Neural cell (in vitro differentiated cells): ENCODE measurements at regions not wholly inside any gene's neighbourhood (a gene's known extent, or its start where the extent isn't known, plus 50 kb on each side); places are given as distances from the start of the nearest gene placed in this dataset.

ENCODE experiments used
- H2AFZ ChIP-seq: fragments of 200-600, 300-800 bp; sonication (generic), shearing (Covaris generic); 2 replicates; pipeline ENCODE4 v1.6.0; 2014; ENCODE audit warnings: low read depth, mild to moderate bottlenecking, antibody characterized with exemption, low read length, moderate library complexity
- H3F3A ChIP-seq: fragments of 200-600 bp; shearing (Covaris generic); 2 replicates; pipeline ENCODE4 v1.6.1; 2016; ENCODE audit warnings: mild to moderate bottlenecking, moderate library complexity, mixed read lengths, antibody characterized with exemption, low read length; ENCODE audit not compliant: insufficient read depth, poor library complexity, severe bottlenecking
- H3K27ac ChIP-seq: fragments of 200-600, 300-800 bp; sonication (generic), shearing (Covaris generic); 2 replicates; pipeline ENCODE4 v1.5.1; 2014; ENCODE audit warnings: mild to moderate bottlenecking, low read length, moderate library complexity
- H3K27me3 ChIP-seq: fragments of 300-800, 200-600 bp; sonication (generic), shearing (Covaris generic); 2 replicates; pipeline ENCODE4 v1.6.0; 2014; ENCODE audit warnings: mild to moderate bottlenecking, low read depth, low read length, moderate library complexity; ENCODE audit not compliant: insufficient read depth
- H3K36me3 ChIP-seq: fragments of 300-800, 200-600 bp; sonication (generic), shearing (Covaris generic); 2 replicates; pipeline ENCODE4 v1.5.1; 2014; ENCODE audit warnings: mild to moderate bottlenecking, antibody characterized with exemption, low read length, moderate library complexity; ENCODE audit not compliant: insufficient read depth
- H3K4me2 ChIP-seq: fragments of 300-800, 200-600 bp; sonication (generic), shearing (Covaris generic); 2 replicates; pipeline ENCODE4 v1.6.0; 2014; ENCODE audit warnings: mild to moderate bottlenecking, low read length
- H3K4me3 ChIP-seq: fragments of 300-800, 200-600 bp; sonication (generic), shearing (Covaris generic); 2 replicates; pipeline ENCODE4 v1.5.1; 2014; ENCODE audit warnings: mild to moderate bottlenecking, low read length, moderate library complexity
- H3K79me2 ChIP-seq: fragments of 200-600 bp; shearing (Covaris generic); replicated peaks from 2 replicates; pipeline ENCODE4 v1.6.0; 2014; ENCODE audit warnings: mild to moderate bottlenecking, low read length, moderate library complexity; ENCODE audit not compliant: insufficient read depth
- H3K9ac ChIP-seq: fragments of 300-800, 200-600 bp; sonication (generic), shearing (Covaris generic); 2 replicates; pipeline ENCODE4 v1.6.1; 2016; ENCODE audit warnings: mild to moderate bottlenecking, low read length, mixed read lengths
- H3K9me2 ChIP-seq: fragments of 200-600 bp; shearing (Covaris generic); 2 replicates; pipeline ENCODE4 v1.6.1; 2016; ENCODE audit warnings: mild to moderate bottlenecking, low read length, mixed read lengths; ENCODE audit not compliant: insufficient read depth
- H3K9me3 ChIP-seq: fragments of 200-600, 300-800 bp; sonication (generic), shearing (Covaris generic); 2 replicates; pipeline ENCODE4 v1.6.1; 2016; ENCODE audit warnings: mild to moderate bottlenecking, mixed run types, low read length, moderate library complexity, mixed read lengths
- H4K20me1 ChIP-seq: fragments of 200-600 bp; shearing (Covaris generic); 2 replicates; pipeline ENCODE4 v1.6.1; 2016; ENCODE audit warnings: mild to moderate bottlenecking, mixed run types; ENCODE audit not compliant: insufficient read depth
- CTCF ChIP-seq: fragments of 450-650 bp; IDR thresholded peaks from 2 replicates; pipeline ENCODE4 v1.5.1; 2014; ENCODE audit warnings: antibody characterized with exemption, mild to moderate bottlenecking, moderate library complexity; ENCODE audit not compliant: poor library complexity, severe bottlenecking
- EP300 ChIP-seq: fragments of 450-650 bp; conservative IDR thresholded peaks from 2 replicates; pipeline ENCODE4 v1.6.1; 2014; ENCODE audit warnings: antibody characterized with exemption, mild to moderate bottlenecking, moderate library complexity; ENCODE audit not compliant: poor library complexity, severe bottlenecking
- EZH2 ChIP-seq: fragments of 200-600, 300-800 bp; shearing (Covaris generic), sonication (generic); IDR thresholded peaks from 2 replicates; pipeline ENCODE4 v1.6.1; 2014; ENCODE audit warnings: antibody characterized with exemption, low read length, borderline replicate concordance, mild to moderate bottlenecking; ENCODE audit not compliant: insufficient read depth, poor library complexity, severe bottlenecking
- MXI1 ChIP-seq: fragments of 450-650 bp; conservative IDR thresholded peaks from 2 replicates; pipeline ENCODE4 v1.6.1; 2014; ENCODE audit warnings: antibody characterized with exemption, mild to moderate bottlenecking; ENCODE audit not compliant: poor library complexity, severe bottlenecking
- POLR2AphosphoS5 ChIP-seq: IDR thresholded peaks from 2 replicates; pipeline ENCODE4 v1.6.1; 2012
- RAD21 ChIP-seq: fragments of 450-650 bp; conservative IDR thresholded peaks from 2 replicates; pipeline ENCODE4 v1.6.1; 2014; ENCODE audit warnings: antibody characterized with exemption, mild to moderate bottlenecking, moderate library complexity
- REST ChIP-seq: IDR thresholded peaks from 2 replicates; pipeline ENCODE4 v1.6.1; 2012; ENCODE audit warnings: borderline replicate concordance
- SMC3 ChIP-seq: fragments of 450-650 bp; conservative IDR thresholded peaks from 2 replicates; pipeline ENCODE4 v1.6.1; 2014; ENCODE audit warnings: antibody characterized with exemption, mild to moderate bottlenecking, moderate library complexity; ENCODE audit not compliant: poor library complexity
- TAF1 ChIP-seq: IDR thresholded peaks from 2 replicates; pipeline ENCODE4 v1.6.1; 2012; ENCODE audit warnings: low read depth

- peak overlapping the region; percentile 12 for H3K27ac ChIP-seq
- no peaks in the 10 kb centered on the region for H3K9me3 ChIP-seq
- H3K36me3 ChIP-seq: no peaks in the 10 kb centered on the region
- TF ChIP-seq RAD21: peak; percentile 79
- no peak for TF ChIP-seq EP300
- TF ChIP-seq SMC3: peak; percentile 82
- peak; percentile 68 for TF ChIP-seq CTCF
- H3K79me2 ChIP-seq: peaks cover 27% of the 10 kb centered on the region
- H3K9me2 ChIP-seq: no peaks in the 10 kb centered on the region
- H3K27me3 ChIP-seq: no peaks in the 10 kb centered on the region
- H4K20me1 ChIP-seq: no peaks in the 10 kb centered on the region
- H3K9ac ChIP-seq: no peak overlapping the region
- no peak overlapping the region for H2AFZ ChIP-seq
- no peak overlapping the region for H3K4me3 ChIP-seq
- H3K4me2 ChIP-seq: peak overlapping the region; percentile 1
- no peaks in the 10 kb centered on the region for H3F3A ChIP-seq
Measured at GRCh38 chr16:6032438-6032837, 934.8 kb upstream of the EEF2KMT start.

- Histone ChIP-seq H3K79me2 (peaks cover 29% of the 10 kb centered on the region), H3K4me3 (no peak overlapping the region), H3K9ac (no peak overlapping the region), H3K36me3 (no peaks in the 10 kb centered on the region), H3K9me2 (no peaks in the 10 kb centered on the region), H3K4me2 (no peak overlapping the region), H3K27ac (peak overlapping the region; percentile 17), H3F3A (no peaks in the 10 kb centered on the region), H3K9me3 (no peaks in the 10 kb centered on the region), H4K20me1 (no peaks in the 10 kb centered on the region), H2AFZ (no peak overlapping the region), H3K27me3 (no peaks in the 10 kb centered on the region)
- TF ChIP-seq EP300 (no peak), MXI1 (no peak), RAD21 (no peak), SMC3 (peak; percentile 12)
Measured at GRCh38 chr16:6031567-6031966, 934.0 kb upstream of the EEF2KMT start.

- TF ChIP-seq EZH2 (no peak), SMC3 (no peak), RAD21 (no peak), TAF1 (no peak), REST (no peak), EP300 (no peak), POLR2AphosphoS5 (no peak), MXI1 (no peak), CTCF (no peak)
- Histone ChIP-seq H3K79me2 (peaks cover 34% of the 10 kb centered on the region), H2AFZ (no peak overlapping the region)
Measured at GRCh38 chr16:6031102-6031501, 933.5 kb upstream of the EEF2KMT start.

More at GRCh38 chr16:6031102-6031501, 933.5 kb upstream of the EEF2KMT start:
- H3K4me2 ChIP-seq: no peak overlapping the region
- no peaks in the 10 kb centered on the region for H3K27me3 ChIP-seq
- no peaks in the 10 kb centered on the region for H4K20me1 ChIP-seq
- H3F3A ChIP-seq: no peaks in the 10 kb centered on the region
- no peaks in the 10 kb centered on the region for H3K9me2 ChIP-seq
- no peak overlapping the region for H3K4me3 ChIP-seq
- no peak overlapping the region for H3K27ac ChIP-seq
- no peak overlapping the region for H3K9ac ChIP-seq
- H3K9me3 ChIP-seq: no peaks in the 10 kb centered on the region
- H3K36me3 ChIP-seq: no peaks in the 10 kb centered on the region
